Activated CD4-positive, alpha-beta T cell treated with anti-CD3 and anti-CD28 coated beads, Interleukin-2, amount 50 U/mL, for 24 hours (primary cell): ENCODE measurements at regions not wholly inside any gene's neighbourhood (a gene's known extent, or its start where the extent isn't known, plus 50 kb on each side); places are given as distances from the start of the nearest gene placed in this dataset.

Experiments
- DNase-seq, 2 donors: peaks; one replicate each; pipeline ENCODE4 v3.0.0-alpha.2; 2020; ENCODE audit warnings: low read depth in 1 of 2, low spot score in 1 of 2

GRCh38 chr16:52235186-52235585 lies 311.8 kb downstream of the TOX3 start:
- no peak for DNase-seq

GRCh38 chr16:52234626-52235025 lies 312.3 kb downstream of the TOX3 start:
- DNase-seq, result no peak

- no peak for DNase-seq
Measured at GRCh38 chr16:52229471-52229870, 317.5 kb downstream of the TOX3 start.

GRCh38 chr16:52227851-52228250 lies 319.1 kb downstream of the TOX3 start:
- DNase-seq, result no peak

GRCh38 chr16:52212841-52213240 lies 334.1 kb downstream of the TOX3 start:
- DNase-seq, result no peak

- no peak for DNase-seq
Measured at GRCh38 chr16:52209227-52209626, 337.7 kb downstream of the TOX3 start.

- DNase-seq, result no peak
Measured at GRCh38 chr16:52203096-52203495, 343.8 kb downstream of the TOX3 start.

GRCh38 chr16:52193441-52193840 lies 353.5 kb downstream of the TOX3 start:
- DNase-seq, result no peak

GRCh38 chr16:52191531-52192134 lies 355.3 kb downstream of the TOX3 start:
- DNase-seq, result peak in 1 of 2 donors; percentile 21

- DNase-seq, result no peak
Measured at GRCh38 chr16:52184336-52184735, 362.6 kb downstream of the TOX3 start.

GRCh38 chr16:52182840-52183239 lies 364.1 kb downstream of the TOX3 start:
- DNase-seq, result no peak

GRCh38 chr16:52174168-52174567 lies 372.8 kb downstream of the TOX3 start:
- no peak for DNase-seq

- DNase-seq, result no peak
Measured at GRCh38 chr16:52171481-52171880, 375.5 kb downstream of the TOX3 start.

- no peak for DNase-seq
Measured at GRCh38 chr16:52167328-52167727, 379.6 kb downstream of the TOX3 start.

- no peak for DNase-seq
Measured at GRCh38 chr16:52165961-52166360, 381.0 kb downstream of the TOX3 start.

- DNase-seq, result no peak
Measured at GRCh38 chr16:52149003-52149402, 397.9 kb downstream of the TOX3 start.

- DNase-seq, result no peak
Measured at GRCh38 chr16:52141871-52142270, 405.1 kb downstream of the TOX3 start.

GRCh38 chr16:52128361-52128760 lies 418.6 kb downstream of the TOX3 start:
- DNase-seq, result no peak

GRCh38 chr16:52123842-52124241 lies 423.1 kb downstream of the TOX3 start:
- DNase-seq, result no peak

- DNase-seq, result no peak
Measured at GRCh38 chr16:52123061-52123839, 423.7 kb downstream of the TOX3 start.

- DNase-seq, result no peak
Measured at GRCh38 chr16:52117171-52117570, 429.8 kb downstream of the TOX3 start.

GRCh38 chr16:52114379-52114778 lies 432.6 kb downstream of the TOX3 start:
- no peak for DNase-seq
